PC-9 (cell line): ENCODE measurements at regions not wholly inside any gene's neighbourhood (a gene's known extent, or its start where the extent isn't known, plus 50 kb on each side); places are given as distances from the start of the nearest gene placed in this dataset.

Experiments used
- BruUV-seq: library from RNA; stranded (reverse); fragments of 400-500 nt; replicated peaks from 2 replicates; lab custom pipeline; 2021; lab: Mats Ljungman, UMichigan
- CTCF ChIA-PET: fragments of 300-600 bp; sonication (Branson Sonifier 250); formaldehyde crosslinking; loops from one replicate; lab custom pipeline; 2022; ENCODE audit warnings: antibody characterized with exemption; lab: Charles Lee
- POLR2A ChIA-PET: fragments of 300-600 bp; sonication (Branson Sonifier 250); formaldehyde crosslinking; loops from one replicate; lab custom pipeline; 2022; ENCODE audit warnings: antibody characterized with exemption; ENCODE audit not compliant: unreplicated experiment; lab: Charles Lee
- DNase-seq, 2 experiments: peaks; one replicate each; pipeline versions ENCODE4 v3.0.0 to v3.0.0-alpha.2; 2015 to 2022; ENCODE audit warnings: mixed read lengths in 1 of 2
- H2AFZ ChIP-seq: fragments of 200-600 bp; sonication (generic); 2 replicates; pipeline ENCODE4 v1.8.1; 2017; ENCODE audit warnings: antibody characterized with exemption
- H3F3A ChIP-seq: fragments of 200-600 bp; sonication (generic); 2 replicates; pipeline ENCODE4 v1.8.1; 2017; ENCODE audit warnings: antibody characterized with exemption, mild to moderate bottlenecking, low read depth; ENCODE audit not compliant: insufficient read depth
- H3K27ac ChIP-seq: fragments of 200-600 bp; sonication (generic); 2 replicates; pipeline ENCODE4 v1.6.1; 2016; ENCODE audit warnings: mixed run types
- H3K27me3 ChIP-seq: fragments of 200-600 bp; sonication (generic); 2 replicates; pipeline ENCODE4 v1.6.1; 2016; ENCODE audit warnings: low read depth, mixed run types; ENCODE audit not compliant: insufficient read depth
- H3K36me3 ChIP-seq: fragments of 200-600 bp; sonication (generic); 2 replicates; pipeline ENCODE4 v1.6.1; 2016; ENCODE audit warnings: low read depth, mixed run types
- H3K4me1 ChIP-seq: fragments of 200-600 bp; sonication (generic); replicated peaks from 2 replicates; pipeline ENCODE4 v1.6.1; 2016; ENCODE audit warnings: mixed run types; ENCODE audit not compliant: insufficient read depth
- H3K4me2 ChIP-seq: fragments of 200-600 bp; sonication (generic); 2 replicates; pipeline ENCODE4 v1.6.1; 2017; ENCODE audit warnings: mixed run types
- H3K4me3 ChIP-seq: fragments of 200-600 bp; sonication (generic); 2 replicates; pipeline ENCODE4 v1.6.1; 2016; ENCODE audit warnings: mixed run types
- H3K79me2 ChIP-seq: fragments of 200-600 bp; sonication (generic); 2 replicates; pipeline ENCODE4 v1.6.1; 2017; ENCODE audit warnings: low read depth, mixed run types
- H3K9me2 ChIP-seq: fragments of 200-600 bp; sonication (generic); 2 replicates; pipeline ENCODE4 v1.8.1; 2017; ENCODE audit warnings: mild to moderate bottlenecking; ENCODE audit not compliant: insufficient read depth
- H3K9me3 ChIP-seq: fragments of 200-600 bp; sonication (generic); 2 replicates; pipeline ENCODE4 v1.8.1; 2016; ENCODE audit warnings: low read depth; ENCODE audit not compliant: insufficient read depth
- H4K20me1 ChIP-seq: fragments of 200-600 bp; sonication (generic); 2 replicates; pipeline ENCODE4 v1.8.1; 2017; ENCODE audit not compliant: insufficient read depth
- EZH2 ChIP-seq: fragments of 200-600 bp; sonication (generic); IDR thresholded peaks from 2 replicates; pipeline ENCODE4 v1.8.0; 2017; ENCODE audit warnings: antibody characterized with exemption, low read depth
- intact Hi-C: fragments of 100-400 bp; cut with micrococcal nuclease; formaldehyde crosslinking; loops from one replicate; pipeline ENCODE4 v1.10.0; 2022; ENCODE audit not compliant: unreplicated experiment
- TF ChIP-seq, protein P1 (sequence below): fragments of 200-600 bp; sonication (generic); conservative IDR thresholded peaks from 2 replicates; pipeline ENCODE4 v1.6.1; 2017; ENCODE audit warnings: mixed run types, antibody characterized with exemption, mild to moderate bottlenecking, moderate library complexity

DNA sequence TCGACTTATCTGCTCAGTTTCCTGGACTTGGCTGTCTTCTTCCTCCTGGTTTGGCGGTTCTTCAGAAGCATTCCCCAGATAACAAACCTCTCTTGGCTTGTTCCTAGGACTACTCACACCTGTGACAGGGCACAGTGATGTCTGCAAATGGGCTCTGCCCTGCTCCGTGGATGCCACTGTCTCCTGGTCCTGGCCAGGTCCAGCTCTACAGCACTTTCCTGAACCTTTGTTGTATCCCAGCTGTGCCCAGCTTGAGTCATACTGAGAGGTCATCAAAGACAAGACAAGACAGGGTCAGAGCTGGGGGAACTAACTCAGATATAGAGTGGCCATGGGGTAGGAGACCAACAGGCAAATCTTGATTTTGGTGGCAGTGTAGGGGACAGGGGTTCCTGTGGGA, 102.7 kb upstream of the SLC22A23 start:
- H3K27me3 ChIP-seq = no peaks in the 10 kb centered on the region
- no peaks in the 10 kb centered on the region for H3K9me2 ChIP-seq
- no TSS peak for BruUV-seq
- no peaks in the 10 kb centered on the region for H4K20me1 ChIP-seq
- intact Hi-C loops = no loop called here
- H3K79me2 ChIP-seq = no peaks in the 10 kb centered on the region
- CTCF ChIA-PET = no interaction called here
- H3K9me3 ChIP-seq = no peaks in the 10 kb centered on the region
- no peak overlapping the region for H3K27ac ChIP-seq
- H3K4me3 ChIP-seq = no peak overlapping the region
- H3K4me2 ChIP-seq = no peak overlapping the region
- no peak overlapping the region for H2AFZ ChIP-seq
- no peaks in the 10 kb centered on the region for H3K36me3 ChIP-seq
- no peaks in the 10 kb centered on the region for H3K4me1 ChIP-seq
- no peaks in the 10 kb centered on the region for H3F3A ChIP-seq
- POLR2A ChIA-PET = no interaction called here
- TF ChIP-seq EZH2 = no peak
- TF ChIP-seq, protein P1, sequence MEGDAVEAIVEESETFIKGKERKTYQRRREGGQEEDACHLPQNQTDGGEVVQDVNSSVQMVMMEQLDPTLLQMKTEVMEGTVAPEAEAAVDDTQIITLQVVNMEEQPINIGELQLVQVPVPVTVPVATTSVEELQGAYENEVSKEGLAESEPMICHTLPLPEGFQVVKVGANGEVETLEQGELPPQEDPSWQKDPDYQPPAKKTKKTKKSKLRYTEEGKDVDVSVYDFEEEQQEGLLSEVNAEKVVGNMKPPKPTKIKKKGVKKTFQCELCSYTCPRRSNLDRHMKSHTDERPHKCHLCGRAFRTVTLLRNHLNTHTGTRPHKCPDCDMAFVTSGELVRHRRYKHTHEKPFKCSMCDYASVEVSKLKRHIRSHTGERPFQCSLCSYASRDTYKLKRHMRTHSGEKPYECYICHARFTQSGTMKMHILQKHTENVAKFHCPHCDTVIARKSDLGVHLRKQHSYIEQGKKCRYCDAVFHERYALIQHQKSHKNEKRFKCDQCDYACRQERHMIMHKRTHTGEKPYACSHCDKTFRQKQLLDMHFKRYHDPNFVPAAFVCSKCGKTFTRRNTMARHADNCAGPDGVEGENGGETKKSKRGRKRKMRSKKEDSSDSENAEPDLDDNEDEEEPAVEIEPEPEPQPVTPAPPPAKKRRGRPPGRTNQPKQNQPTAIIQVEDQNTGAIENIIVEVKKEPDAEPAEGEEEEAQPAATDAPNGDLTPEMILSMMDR = no peak
- DNase-seq = no peak

DNA sequence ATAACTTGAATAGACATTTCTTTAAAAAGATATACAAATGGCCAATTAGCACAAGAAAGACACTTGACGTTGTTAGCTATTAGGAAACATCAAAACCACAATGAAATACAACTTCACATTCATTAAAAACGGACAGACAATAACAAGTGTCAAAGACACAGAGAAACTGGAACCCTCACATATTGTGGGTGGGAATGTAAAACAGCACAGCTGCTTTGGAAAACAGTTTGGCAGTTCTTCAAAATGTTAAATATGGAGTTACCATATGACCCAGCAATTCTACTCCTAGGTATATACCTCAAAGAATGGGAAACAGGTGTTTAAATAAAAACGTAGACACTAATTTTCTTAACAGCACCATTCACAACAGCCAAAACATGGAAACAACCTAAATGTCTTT, 100.5 kb upstream of the SLC22A23 start:
- Histone ChIP-seq H3K27ac (no peak overlapping the region), H3K4me2 (no peak overlapping the region), H3K4me1 (no peaks in the 10 kb centered on the region), H4K20me1 (no peaks in the 10 kb centered on the region), H2AFZ (no peak overlapping the region), H3K9me2 (no peaks in the 10 kb centered on the region), H3K27me3 (no peaks in the 10 kb centered on the region), H3K79me2 (no peaks in the 10 kb centered on the region), H3K9me3 (no peaks in the 10 kb centered on the region), H3K36me3 (no peaks in the 10 kb centered on the region), H3F3A (no peaks in the 10 kb centered on the region), H3K4me3 (no peak overlapping the region)
- POLR2A ChIA-PET = no interaction called here
- no TSS peak for BruUV-seq
- no peak for TF ChIP-seq EZH2
- TF ChIP-seq, protein P1 = no peak
- no peak for DNase-seq
- intact Hi-C loops = no loop called here
- CTCF ChIA-PET = no interaction called here

DNA sequence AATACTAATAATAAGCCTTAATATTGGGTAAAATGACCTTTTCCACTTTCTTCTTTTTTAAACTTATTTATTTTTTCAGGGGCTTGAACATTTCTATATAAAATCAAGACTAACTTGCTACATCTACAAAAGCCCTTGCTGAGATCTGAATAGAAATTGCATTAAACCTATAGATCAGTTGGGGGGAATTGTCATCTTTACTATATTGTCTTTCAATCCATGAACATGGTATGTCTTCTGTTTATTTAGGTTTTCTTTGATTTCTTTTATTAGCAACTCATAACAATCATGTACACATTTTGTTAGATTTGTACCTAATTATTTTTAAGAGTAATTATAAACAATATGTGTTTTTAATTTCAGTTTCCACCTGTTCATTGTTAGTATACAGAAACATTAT, 96.4 kb upstream of the SLC22A23 start:
- H3K79me2 ChIP-seq = no peaks in the 10 kb centered on the region
- H3K4me2 ChIP-seq = no peak overlapping the region
- H3F3A ChIP-seq = no peaks in the 10 kb centered on the region
- H3K4me1 ChIP-seq = no peaks in the 10 kb centered on the region
- POLR2A ChIA-PET = no interaction called here
- no peaks in the 10 kb centered on the region for H4K20me1 ChIP-seq
- TF ChIP-seq, protein P1 = no peak
- no peak for TF ChIP-seq EZH2
- no peak overlapping the region for H2AFZ ChIP-seq
- no peak overlapping the region for H3K4me3 ChIP-seq
- H3K9me2 ChIP-seq = no peaks in the 10 kb centered on the region
- DNase-seq = no peak
- H3K36me3 ChIP-seq = no peaks in the 10 kb centered on the region
- intact Hi-C loops = no loop called here
- BruUV-seq = no TSS peak
- CTCF ChIA-PET = no interaction called here
- no peaks in the 10 kb centered on the region for H3K9me3 ChIP-seq
- no peaks in the 10 kb centered on the region for H3K27me3 ChIP-seq
- no peak overlapping the region for H3K27ac ChIP-seq
